ENCODE measurements at regions not wholly inside any gene's neighbourhood (a gene's known extent, or its start where the extent isn't known, plus 50 kb on each side); places are given as distances from the start of the nearest gene placed in this dataset.

GRCh38 chr14:26987744-26988363 is 390.0 kb upstream of the NOVA1 start:
- TF ChIP-seq POLR2AphosphoS5 (IDR thresholded peaks at IDR 0.05; ENCODE audit: borderline replicate concordance, low read depth, low read length) (no peak), EZH2 (IDR thresholded peaks at IDR 0.05) (no peak)
